IMR-90 (cell line): ENCODE measurements at regions not wholly inside any gene's neighbourhood (a gene's known extent, or its start where the extent isn't known, plus 50 kb on each side); places are given as distances from the start of the nearest gene placed in this dataset.

Experiments used
- BHLHE40 ChIP-seq: fragments of 150-350 bp; IDR thresholded peaks from 2 replicates; pipeline ENCODE4 v1.6.1; 2016; ENCODE audit warnings: mild to moderate bottlenecking, low read depth, low read length
- CHD1 ChIP-seq: IDR thresholded peaks from 2 replicates; pipeline ENCODE4 v1.6.1; 2012; ENCODE audit warnings: low read depth, low read length, improper control_type of control experiment
- CTCF ChIP-seq: conservative IDR thresholded peaks from 2 replicates; pipeline ENCODE4 v1.5.1; 2012; ENCODE audit warnings: mild to moderate bottlenecking, low read depth, low read length, improper control_type of control experiment
- MAZ ChIP-seq: IDR thresholded peaks from 2 replicates; pipeline ENCODE4 v1.6.1; 2012; ENCODE audit warnings: low read depth, mild to moderate bottlenecking, low read length, improper control_type of control experiment, moderate library complexity, borderline replicate concordance
- MXI1 ChIP-seq: IDR thresholded peaks from 2 replicates; pipeline ENCODE4 v1.6.1; 2012; ENCODE audit warnings: low read depth, mild to moderate bottlenecking, low read length, moderate library complexity, borderline replicate concordance
- POLR2A ChIP-seq: IDR thresholded peaks from 2 replicates; pipeline ENCODE4 v1.6.1; 2012; ENCODE audit warnings: mild to moderate bottlenecking, low read depth, low read length
- RAD21 ChIP-seq: IDR thresholded peaks from 2 replicates; pipeline ENCODE4 v1.6.1; 2012; ENCODE audit warnings: low read length, improper control_type of control experiment
- TF ChIP-seq, protein P1 (sequence below): fragments of 150-350 bp; IDR thresholded peaks from 2 replicates; pipeline ENCODE4 v1.6.1; 2017; ENCODE audit warnings: mild to moderate bottlenecking, antibody characterized with exemption, low read length, low read depth

GRCh38 chrX:7294483-7294882, 146.5 kb upstream of the PUDP start:
- no peak for TF ChIP-seq CTCF
- no peak for TF ChIP-seq CHD1
- no peak for TF ChIP-seq MAZ
- TF ChIP-seq POLR2A = no peak
- no peak for TF ChIP-seq MXI1
- TF ChIP-seq BHLHE40 = no peak
- no peak for TF ChIP-seq RAD21
- TF ChIP-seq, protein P1, sequence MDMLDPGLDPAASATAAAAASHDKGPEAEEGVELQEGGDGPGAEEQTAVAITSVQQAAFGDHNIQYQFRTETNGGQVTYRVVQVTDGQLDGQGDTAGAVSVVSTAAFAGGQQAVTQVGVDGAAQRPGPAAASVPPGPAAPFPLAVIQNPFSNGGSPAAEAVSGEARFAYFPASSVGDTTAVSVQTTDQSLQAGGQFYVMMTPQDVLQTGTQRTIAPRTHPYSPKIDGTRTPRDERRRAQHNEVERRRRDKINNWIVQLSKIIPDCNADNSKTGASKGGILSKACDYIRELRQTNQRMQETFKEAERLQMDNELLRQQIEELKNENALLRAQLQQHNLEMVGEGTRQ = no peak
